ENCODE measurements at regions not wholly inside any gene's neighbourhood (a gene's known extent, or its start where the extent isn't known, plus 50 kb on each side); places are given as distances from the start of the nearest gene placed in this dataset.

GRCh38 chr2:129118296-129118695 lies 799.6 kb upstream of the HS6ST1 start:
- TF ChIP-seq GRHL2 (CRISPR knock-in tag; IDR thresholded peaks at IDR 0.05; ENCODE audit: insufficient replicate concordance, severe bottlenecking) (no peak), ATF3 (CRISPR knock-in tag; conservative IDR thresholded peaks at IDR 0.05) (no peak), ZBTB21 (CRISPR knock-in tag; IDR thresholded peaks at IDR 0.05; ENCODE audit: borderline replicate concordance) (no peak)
